Esophagus muscularis mucosa (tissue), 4 donors: ENCODE measurements at regions not wholly inside any gene's neighbourhood (a gene's known extent, or its start where the extent isn't known, plus 50 kb on each side); places are given as distances from the start of the nearest gene placed in this dataset.
A peak's percentile ranks its signal among the peaks of the same experiment; 100 is the strongest.

Experiments
- DNase-seq: peaks from one replicate; pipeline ENCODE4 v3.0.0-alpha.2; 2017; ENCODE audit errors: extremely low spot score
- H3K27ac ChIP-seq, 4 donors: fragments of 200-600 bp; sonication (generic); replicated peaks in 1 of 4; 1 replicate in 3 of 4; 2 replicates in 1 of 4; pipeline ENCODE4 v1.5.1; 2016 to 2019; ENCODE audit warnings: mild to moderate bottlenecking in 1 of 4
- H3K27me3 ChIP-seq, 4 donors: fragments of 200-600 bp; sonication (generic); one replicate each; pipeline versions ENCODE4 v1.5.1 to v1.6.0; 2016 to 2019
- H3K36me3 ChIP-seq, 4 donors: fragments of 200-600 bp; sonication (generic); one replicate each; pipeline ENCODE4 v1.5.1; 2016 to 2019
- H3K4me1 ChIP-seq, 4 donors: fragments of 200-600 bp; sonication (generic); one replicate each; pipeline ENCODE4 v1.5.1; 2016 to 2019
- H3K4me3 ChIP-seq, 4 donors: fragments of 200-600 bp; sonication (generic); 1 replicate in 2 of 4; 2 replicates in 2 of 4; pipeline ENCODE4 v1.5.1; 2016 to 2019; ENCODE audit warnings: mild to moderate bottlenecking in 4 of 4, moderate library complexity in 1 of 4
- H3K9me3 ChIP-seq, 4 donors: fragments of 200-600 bp; sonication (generic); 1 replicate in 3 of 4; 2 replicates in 1 of 4; pipeline ENCODE4 v1.5.1; 2016 to 2019
- EP300 ChIP-seq: sonication (generic); formaldehyde crosslinking; IDR thresholded peaks from one replicate; pipeline ENCODE4 v1.6.1; 2017; ENCODE audit warnings: antibody characterized with exemption
- POLR2A ChIP-seq: fragments of 450-650 bp; IDR thresholded peaks from one replicate; pipeline ENCODE4 v1.6.1; 2017; ENCODE audit warnings: antibody characterized with exemption, moderate library complexity, mild to moderate bottlenecking, low read depth
- POLR2AphosphoS5 ChIP-seq, 2 donors: sonication (generic); formaldehyde crosslinking; IDR thresholded peaks; one replicate each; pipeline ENCODE4 v1.6.1; 2017; ENCODE audit warnings: antibody characterized with exemption in 2 of 2
- WGBS: methylation state at CpG from one replicate; pipeline ENCODE4 v1.1.5; 2018; 5-methylcytosine and 5-hydroxymethylcytosine counted together
- intact Hi-C: fragments of 100-400 bp; cut with DNase I; formaldehyde crosslinking; loops from one replicate; pipeline ENCODE4 v1.15.1; 2023
- TF ChIP-seq, protein P1 (sequence below), 3 experiments: fragments of 200-600 bp in 2 of 3; fragments of 450-650 bp in 1 of 3; sonication (generic) in 2 of 3; IDR thresholded peaks; one replicate each; pipeline ENCODE4 v1.5.1; 2017 to 2019; ENCODE audit warnings: antibody characterized with exemption in 3 of 3, mild to moderate bottlenecking in 2 of 3, moderate library complexity in 1 of 3

DNA sequence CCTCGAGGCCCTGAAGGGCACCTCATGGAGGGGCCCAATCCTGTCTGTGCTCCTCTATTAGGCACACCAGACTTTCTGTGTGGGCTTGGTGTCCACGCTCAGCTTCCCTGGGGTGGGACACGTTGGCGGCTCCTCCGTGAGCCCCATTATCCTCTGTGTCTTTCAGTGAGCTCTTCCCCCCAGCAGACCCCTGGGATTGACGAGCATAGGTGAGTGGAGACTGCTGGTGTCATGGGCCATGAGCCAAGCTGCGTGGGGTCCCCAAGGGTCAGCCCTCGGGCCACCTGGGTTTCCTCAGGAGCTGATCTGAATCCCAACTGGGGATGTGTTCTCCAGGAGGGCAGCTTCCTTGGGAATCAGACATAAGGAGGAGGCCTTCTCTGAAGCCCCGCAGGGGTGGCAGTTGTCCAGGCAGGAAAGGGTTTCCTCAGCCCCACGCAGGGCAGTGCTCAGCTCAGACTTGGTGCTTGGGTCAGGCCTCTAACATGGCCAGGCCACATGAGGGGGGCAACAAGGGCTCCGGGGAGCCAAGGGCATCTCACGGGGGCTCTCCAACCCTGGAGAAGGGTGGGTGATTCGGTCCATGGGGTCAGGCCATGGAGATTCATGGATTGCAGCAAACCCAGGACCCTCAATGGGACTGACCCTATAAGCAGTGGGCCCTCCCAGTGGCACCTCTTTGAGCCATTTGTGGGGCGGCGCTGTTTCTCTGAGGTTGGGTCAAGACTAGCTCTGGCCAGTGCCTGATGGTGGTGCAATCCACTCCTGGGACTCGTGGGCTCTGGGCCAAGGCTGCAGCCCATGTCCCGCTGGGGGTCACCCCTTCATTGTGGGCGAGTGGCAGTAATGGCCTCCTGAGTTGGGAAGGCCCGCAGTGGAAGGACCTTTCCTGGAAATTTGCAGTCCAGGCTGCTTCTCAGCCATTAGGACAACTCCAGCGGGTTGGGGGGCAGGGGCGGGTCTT is 222.5 kb downstream of the SNRPN start:
- intact Hi-C loops = no loop called here
- no peak overlapping the region for H3K4me3 ChIP-seq
- TF ChIP-seq EP300 (no peak), POLR2A (no peak), POLR2AphosphoS5 (IDR thresholded peaks at IDR 0.05) (no peak)
- TF ChIP-seq, protein P1, sequence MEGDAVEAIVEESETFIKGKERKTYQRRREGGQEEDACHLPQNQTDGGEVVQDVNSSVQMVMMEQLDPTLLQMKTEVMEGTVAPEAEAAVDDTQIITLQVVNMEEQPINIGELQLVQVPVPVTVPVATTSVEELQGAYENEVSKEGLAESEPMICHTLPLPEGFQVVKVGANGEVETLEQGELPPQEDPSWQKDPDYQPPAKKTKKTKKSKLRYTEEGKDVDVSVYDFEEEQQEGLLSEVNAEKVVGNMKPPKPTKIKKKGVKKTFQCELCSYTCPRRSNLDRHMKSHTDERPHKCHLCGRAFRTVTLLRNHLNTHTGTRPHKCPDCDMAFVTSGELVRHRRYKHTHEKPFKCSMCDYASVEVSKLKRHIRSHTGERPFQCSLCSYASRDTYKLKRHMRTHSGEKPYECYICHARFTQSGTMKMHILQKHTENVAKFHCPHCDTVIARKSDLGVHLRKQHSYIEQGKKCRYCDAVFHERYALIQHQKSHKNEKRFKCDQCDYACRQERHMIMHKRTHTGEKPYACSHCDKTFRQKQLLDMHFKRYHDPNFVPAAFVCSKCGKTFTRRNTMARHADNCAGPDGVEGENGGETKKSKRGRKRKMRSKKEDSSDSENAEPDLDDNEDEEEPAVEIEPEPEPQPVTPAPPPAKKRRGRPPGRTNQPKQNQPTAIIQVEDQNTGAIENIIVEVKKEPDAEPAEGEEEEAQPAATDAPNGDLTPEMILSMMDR (IDR thresholded peaks at IDR 0.05) = no peak
- H3K4me1 ChIP-seq = no peaks in the 10 kb centered on the region
- peaks cover 0 to 85% (median 47%) of the 10 kb centered on the region in 4 donors for H3K9me3 ChIP-seq
- no peaks in the 10 kb centered on the region for H3K36me3 ChIP-seq
- no peak for DNase-seq
- no peaks in the 10 kb centered on the region for H3K27me3 ChIP-seq
- WGBS = 80% methylated on average over 8 of the region's 21 CpGs
- no peak overlapping the region for H3K27ac ChIP-seq

DNA sequence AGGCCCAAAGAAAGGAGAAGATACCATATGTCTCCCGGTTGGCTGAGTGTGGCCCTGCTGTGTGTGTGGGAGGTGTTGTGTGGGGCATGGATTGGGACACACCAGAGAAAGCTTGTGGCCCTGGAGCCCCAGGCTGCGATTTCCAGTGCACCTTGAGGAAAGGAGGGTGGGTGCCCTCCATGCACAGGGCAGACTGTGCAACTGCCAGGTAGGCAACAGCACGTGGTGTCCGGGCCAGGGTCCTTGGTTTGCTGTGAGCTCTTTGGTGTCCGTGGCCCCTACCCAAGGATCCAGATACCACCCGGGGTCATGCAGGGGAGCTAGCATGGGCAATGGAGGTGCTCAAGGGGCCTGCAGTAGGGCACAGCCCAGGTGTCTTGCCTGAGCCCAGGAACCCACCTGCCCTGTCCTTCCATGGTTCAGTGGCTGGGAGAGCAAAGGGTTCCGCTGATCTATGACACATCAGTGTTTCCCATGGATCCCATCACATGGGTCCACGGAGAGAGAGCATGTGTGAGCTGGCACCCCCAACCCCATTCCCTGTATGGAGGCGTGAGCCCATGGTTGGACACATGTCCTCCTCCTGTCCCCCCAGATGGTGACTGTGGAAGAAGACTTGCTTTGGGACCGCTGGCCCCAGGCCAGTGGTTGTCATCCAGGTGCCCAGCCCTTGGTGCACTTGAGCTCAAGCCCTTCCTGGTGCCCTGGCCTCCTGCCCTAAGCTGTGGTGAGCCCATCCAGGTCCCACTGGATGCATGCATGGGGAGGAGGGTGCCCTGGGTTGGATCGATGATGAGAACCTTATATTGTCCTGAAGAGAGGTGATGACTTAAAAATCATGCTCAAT is 223.4 kb downstream of the SNRPN start:
- H3K27ac ChIP-seq = no peak overlapping the region
- no peaks in the 10 kb centered on the region for H3K36me3 ChIP-seq
- peak; percentile 91 for DNase-seq
- intact Hi-C loops = no loop called here
- H3K9me3 ChIP-seq = peaks cover 0 to 85% (median 41%) of the 10 kb centered on the region in 4 donors
- no peak overlapping the region for H3K4me3 ChIP-seq
- no peaks in the 10 kb centered on the region for H3K4me1 ChIP-seq
- TF ChIP-seq POLR2A (no peak), EP300 (no peak), POLR2AphosphoS5 (IDR thresholded peaks at IDR 0.05) (no peak)
- TF ChIP-seq, protein P1 (IDR thresholded peaks at IDR 0.05) = no peak
- H3K27me3 ChIP-seq = no peaks in the 10 kb centered on the region
- WGBS = 72% methylated on average over 7 of the region's 11 CpGs

DNA sequence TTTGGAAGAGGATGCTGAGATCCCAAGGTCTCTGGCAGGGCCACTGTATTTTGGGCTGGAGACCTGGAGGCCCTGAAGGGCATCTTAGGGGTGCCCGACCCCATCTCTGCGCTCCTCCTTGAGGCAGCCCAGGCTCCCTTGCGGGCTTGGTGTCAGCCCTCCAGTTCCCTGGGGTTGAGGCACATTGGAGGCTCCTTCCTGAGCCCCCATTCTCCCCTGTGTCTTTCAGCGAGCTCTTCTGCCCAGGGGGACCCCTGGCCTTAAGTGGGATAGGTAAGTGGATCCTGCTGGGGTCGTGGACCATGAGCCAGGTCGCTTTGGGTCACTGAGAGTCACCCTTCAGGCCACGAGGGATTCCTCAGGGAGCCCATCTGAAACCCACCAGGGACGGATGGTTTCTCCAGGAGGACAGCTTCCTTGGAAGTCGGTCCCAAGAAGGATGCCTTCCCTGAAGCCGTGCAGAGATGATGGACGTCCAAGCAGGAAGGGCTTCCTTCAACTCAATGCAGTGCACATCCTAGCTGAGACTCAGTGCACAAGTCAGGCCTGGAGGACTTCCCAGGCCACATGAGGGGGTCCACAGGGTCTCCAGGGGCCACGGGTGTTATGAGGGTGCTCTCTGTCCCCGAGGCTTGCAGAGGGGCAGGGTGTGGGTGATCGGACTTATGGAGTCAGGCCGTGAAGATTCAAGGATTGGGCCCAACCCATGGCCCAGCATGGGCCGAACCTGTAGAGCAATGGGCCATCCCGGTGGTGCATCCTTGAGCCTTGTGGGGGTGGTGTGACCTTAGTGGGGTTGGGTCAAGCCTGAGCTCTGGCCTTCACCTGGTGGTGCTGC is 224.3 kb downstream of the SNRPN start:
- DNase-seq = peak; percentile 78
- TF ChIP-seq EP300 = no peak
- TF ChIP-seq POLR2AphosphoS5 (IDR thresholded peaks at IDR 0.05) = no peak
- TF ChIP-seq POLR2A = no peak
- TF ChIP-seq, protein P1 (IDR thresholded peaks at IDR 0.05) = no peak
- Histone ChIP-seq H3K27ac (no peak overlapping the region), H3K4me1 (no peaks in the 10 kb centered on the region), H3K9me3 (peaks cover 0 to 78% (median 33%) of the 10 kb centered on the region in 4 donors), H3K36me3 (no peaks in the 10 kb centered on the region), H3K4me3 (no peak overlapping the region), H3K27me3 (no peaks in the 10 kb centered on the region)
- WGBS = 89% methylated on average over 12 of the region's 17 CpGs
- intact Hi-C loops = no loop called here

DNA sequence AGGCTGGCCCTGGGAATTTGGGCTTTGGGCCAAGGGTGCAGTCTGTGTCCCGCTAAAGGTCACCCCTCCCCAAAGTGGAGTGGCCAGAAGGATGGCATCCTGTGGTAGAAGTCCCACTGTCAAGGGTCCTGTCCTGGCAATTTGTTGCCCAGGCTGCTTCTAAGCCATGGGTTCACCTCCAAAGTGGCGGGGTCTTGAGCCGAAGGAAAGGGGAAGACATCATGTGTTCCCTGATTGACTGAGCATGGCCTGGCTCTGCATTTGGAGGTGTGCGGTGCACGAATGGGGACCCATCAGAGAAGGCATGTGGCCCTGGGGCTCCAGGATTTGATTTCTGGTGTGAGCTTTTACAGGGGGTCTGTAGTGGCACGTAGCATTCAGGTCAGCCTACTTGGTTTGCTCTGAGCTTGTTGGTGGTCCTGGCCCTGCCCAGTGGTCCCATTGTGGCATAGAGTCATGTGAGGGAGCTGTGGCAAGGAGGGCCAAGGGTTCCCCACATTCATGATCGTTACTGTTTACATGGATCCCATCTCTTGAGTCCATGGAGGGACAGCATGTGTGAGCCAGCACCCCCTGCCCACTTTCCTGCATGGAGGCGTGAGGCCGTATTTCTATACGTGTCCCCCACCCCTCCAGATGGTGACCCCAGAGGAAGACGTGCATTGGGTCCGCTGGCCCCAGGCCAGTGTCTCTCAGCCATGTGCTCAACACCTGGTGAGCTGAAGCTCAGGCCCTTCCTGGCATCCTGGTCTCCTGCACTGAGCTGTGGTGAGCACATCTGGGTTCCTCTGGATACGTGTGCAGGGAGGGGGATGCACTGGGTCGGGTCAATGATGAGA is 225.1 kb downstream of the SNRPN start:
- Histone ChIP-seq H3K9me3 (peaks cover 0 to 73% (median 25%) of the 10 kb centered on the region in 4 donors), H3K4me3 (no peak overlapping the region), H3K36me3 (no peaks in the 10 kb centered on the region), H3K27me3 (no peaks in the 10 kb centered on the region), H3K27ac (no peak overlapping the region), H3K4me1 (no peaks in the 10 kb centered on the region)
- intact Hi-C loops = no loop called here
- peak; percentile 79 for DNase-seq
- TF ChIP-seq POLR2A (no peak), EP300 (no peak), POLR2AphosphoS5 (IDR thresholded peaks at IDR 0.05) (no peak)
- TF ChIP-seq, protein P1 (IDR thresholded peaks at IDR 0.05) = no peak
- 93% methylated on average over 11 of the region's 14 CpGs for WGBS
